Chondrocyte (in vitro differentiated cells): ENCODE measurements at regions not wholly inside any gene's neighbourhood (a gene's known extent, or its start where the extent isn't known, plus 50 kb on each side); places are given as distances from the start of the nearest gene placed in this dataset.

Source experiments
- DNase-seq: peaks from one replicate; pipeline ENCODE4 v3.0.0; 2021; ENCODE audit warnings: mixed read lengths, low spot score
- H3K27ac Mint-ChIP-seq: one replicate; pipeline ENCODE4 v1.8.0; 2021; ENCODE audit warnings: mild to moderate bottlenecking, moderate library complexity, mixed read lengths; ENCODE audit not compliant: unreplicated experiment
- H3K27me3 Mint-ChIP-seq: 2 replicates; pipeline ENCODE4 v1.8.0; 2021; ENCODE audit warnings: low read depth, mixed read lengths
- H3K36me3 Mint-ChIP-seq: 2 replicates; pipeline ENCODE4 v1.8.0; 2021; ENCODE audit warnings: low read depth, mixed read lengths
- H3K4me1 Mint-ChIP-seq: 2 replicates; pipeline ENCODE4 v1.8.0; 2021; ENCODE audit warnings: low read depth, mild to moderate bottlenecking, mixed read lengths
- H3K4me3 Mint-ChIP-seq: one replicate; pipeline ENCODE4 v1.8.0; 2021; ENCODE audit warnings: mild to moderate bottlenecking, moderate library complexity, mixed read lengths; ENCODE audit not compliant: unreplicated experiment
- H3K9me3 Mint-ChIP-seq: 2 replicates; pipeline ENCODE4 v1.8.0; 2021; ENCODE audit warnings: low read depth, mixed read lengths
- CTCF ChIP-seq: fragments of 200-600 bp; sonication (generic); IDR thresholded peaks from 2 replicates; pipeline ENCODE4 v1.5.0; 2021; ENCODE audit warnings: antibody characterized with exemption, mild to moderate bottlenecking, moderate library complexity

DNA sequence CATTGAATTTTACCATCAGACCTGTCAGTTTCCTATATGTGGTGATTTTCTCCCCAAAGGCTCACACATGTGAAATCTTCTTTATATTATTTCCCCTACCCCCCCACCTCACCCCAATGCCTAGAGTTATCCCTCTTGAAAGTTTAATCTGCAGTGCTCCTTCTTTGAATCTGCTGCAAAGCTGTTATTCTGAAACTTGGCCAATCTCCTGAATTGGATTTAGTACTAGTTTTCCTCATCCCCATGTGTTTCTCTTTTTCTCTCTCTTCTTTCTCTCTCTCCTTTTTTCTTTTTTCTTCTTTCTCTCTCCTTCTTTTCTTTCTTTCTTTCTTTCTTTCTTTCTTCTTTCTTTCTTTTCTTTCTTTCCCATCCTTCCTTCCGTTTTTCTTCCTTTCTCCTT lies 886.2 kb downstream of the TYW1 start:
- Mint-ChIP-seq H3K27ac (no peak overlapping the region), H3K27me3 (peaks cover 18% of the 10 kb centered on the region), H3K4me1 (no peaks in the 10 kb centered on the region), H3K36me3 (no peaks in the 10 kb centered on the region), H3K9me3 (peaks cover 11% of the 10 kb centered on the region), H3K4me3 (no peak overlapping the region)
- TF ChIP-seq CTCF: no peak
- DNase-seq: no peak

- no peaks in the 10 kb centered on the region for H3K4me1 Mint-ChIP-seq
- H3K9me3 Mint-ChIP-seq: peaks cover 20% of the 10 kb centered on the region
- H3K36me3 Mint-ChIP-seq: no peaks in the 10 kb centered on the region
- H3K4me3 Mint-ChIP-seq: no peak overlapping the region
- TF ChIP-seq CTCF: no peak
- DNase-seq: peak; percentile 89
- no peaks in the 10 kb centered on the region for H3K27me3 Mint-ChIP-seq
- no peak overlapping the region for H3K27ac Mint-ChIP-seq
These were observed 893.7 kb downstream of the TYW1 start for GRCh38 chr7:67890316-67890715.

- DNase-seq: no peak
- no peak for TF ChIP-seq CTCF
- Mint-ChIP-seq H3K4me3 (no peak overlapping the region), H3K27me3 (peaks cover 6% of the 10 kb centered on the region), H3K4me1 (no peaks in the 10 kb centered on the region), H3K27ac (no peak overlapping the region), H3K36me3 (no peaks in the 10 kb centered on the region), H3K9me3 (peaks cover 19% of the 10 kb centered on the region)
These were observed 898.1 kb downstream of the TYW1 start for GRCh38 chr7:67894746-67895145.

- Mint-ChIP-seq H3K9me3 (peaks cover 12% of the 10 kb centered on the region), H3K4me3 (no peak overlapping the region), H3K27ac (no peak overlapping the region), H3K36me3 (no peaks in the 10 kb centered on the region), H3K27me3 (peaks cover 6% of the 10 kb centered on the region), H3K4me1 (no peaks in the 10 kb centered on the region)
- no peak for DNase-seq
- no peak for TF ChIP-seq CTCF
These were observed 900.1 kb downstream of the TYW1 start for GRCh38 chr7:67896721-67897120.

DNA sequence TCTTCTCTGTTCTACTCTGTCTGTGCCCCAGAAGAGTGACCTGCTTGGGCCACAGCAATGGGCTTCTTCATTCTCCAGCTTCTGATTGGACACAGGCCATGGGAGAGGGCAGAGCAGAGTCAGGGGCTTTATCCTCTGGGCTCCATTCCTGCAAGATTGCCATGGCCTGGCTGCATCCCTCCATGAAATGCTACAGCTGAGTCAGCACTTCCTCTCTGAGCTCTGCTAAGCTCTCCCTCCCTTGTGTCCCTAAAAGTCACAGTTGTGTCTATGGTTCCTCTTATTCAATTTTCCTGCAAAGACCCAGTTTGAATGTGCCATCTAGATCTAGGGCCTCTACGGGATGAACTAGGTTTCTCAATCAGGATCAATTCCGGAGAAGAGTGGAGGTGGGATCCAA lies 903.8 kb downstream of the TYW1 start:
- H3K4me3 Mint-ChIP-seq: no peak overlapping the region
- no peaks in the 10 kb centered on the region for H3K4me1 Mint-ChIP-seq
- H3K27me3 Mint-ChIP-seq: peaks cover 9% of the 10 kb centered on the region
- no peaks in the 10 kb centered on the region for H3K36me3 Mint-ChIP-seq
- no peak for DNase-seq
- H3K27ac Mint-ChIP-seq: no peak overlapping the region
- no peak for TF ChIP-seq CTCF
- peaks cover 9% of the 10 kb centered on the region for H3K9me3 Mint-ChIP-seq
